ENCODE measurements at regions not wholly inside any gene's neighbourhood (a gene's known extent, or its start where the extent isn't known, plus 50 kb on each side); places are given as distances from the start of the nearest gene placed in this dataset.

DNA sequence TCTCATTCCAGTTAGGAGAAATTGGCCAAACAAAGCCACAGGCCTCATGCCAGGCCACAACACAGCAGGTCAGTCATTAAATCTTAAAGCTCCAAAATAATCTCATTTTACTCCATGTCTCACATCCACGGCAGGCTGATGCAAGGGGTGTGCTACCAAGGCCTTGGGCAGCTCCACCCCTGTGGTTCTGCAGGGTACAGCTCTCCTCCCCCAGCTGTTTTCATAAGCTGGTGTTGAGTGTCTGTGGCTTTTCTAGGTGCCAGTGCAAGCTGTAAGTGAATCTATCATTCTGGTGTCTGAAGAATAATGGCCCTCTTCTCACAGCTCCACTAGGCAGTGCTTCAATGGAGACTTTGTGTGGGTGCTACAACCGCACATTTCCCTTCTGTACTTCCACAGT is 949.2 kb downstream of the TECRL start:
- H4K5ac ChIP-seq (ENCODE audit: insufficient read length, low read depth, low read length) = no peak overlapping the region
- DNase-seq = no peak
- no peak overlapping the region for H3K4ac ChIP-seq (ENCODE audit: low read depth, low read length)
- no peaks in the 10 kb centered on the region for H3K9me3 ChIP-seq (ENCODE audit: control insufficient read depth, low read depth, low read length)
- no peaks in the 10 kb centered on the region for H3K23me2 ChIP-seq (ENCODE audit: insufficient read length, low read depth, low read length, poor library complexity, severe bottlenecking)
- Mint-ChIP-seq H3K27me3 (ENCODE audit: low read depth) (no peaks in the 10 kb centered on the region), H3K4me1 (no peaks in the 10 kb centered on the region), H3K9me3 (no peaks in the 10 kb centered on the region; a peak in 1 of 5 replicates), H3K4me3 (no peak overlapping the region), H3K36me3 (ENCODE audit: insufficient read depth in 1 of 3, low read depth in 3 of 3) (no peaks in the 10 kb centered on the region; a peak in 1 of 7 replicates), H3K27ac (no peak overlapping the region)
- no peak overlapping the region for H2BK20ac ChIP-seq (ENCODE audit: low read depth, low read length, poor library complexity, severe bottlenecking)
- no peak overlapping the region for H2BK15ac ChIP-seq (ENCODE audit: low read depth, low read length)
- no peak overlapping the region for H3K56ac ChIP-seq (ENCODE audit: insufficient read length, low read depth, low read length)
- no peak overlapping the region for H3K14ac ChIP-seq (ENCODE audit: insufficient read depth, low read length)
- no peak overlapping the region for H2BK5ac ChIP-seq (ENCODE audit: insufficient read length, low read length)
- H3K79me1 ChIP-seq (ENCODE audit: insufficient read depth, low read depth, low read length, poor library complexity, severe bottlenecking) = no peaks in the 10 kb centered on the region
- no peak overlapping the region for H2BK12ac ChIP-seq (ENCODE audit: insufficient read length, low read depth, low read length)
- no peak overlapping the region for H4K8ac ChIP-seq (replicated peaks; ENCODE audit: insufficient read length, low read depth, low read length)
- no peak overlapping the region for H3K18ac ChIP-seq (ENCODE audit: insufficient read length, low read depth, low read length)
- no peak overlapping the region for H4K91ac ChIP-seq (ENCODE audit: insufficient read length, low read depth, low read length)
- no peaks in the 10 kb centered on the region for H4K20me1 ChIP-seq (ENCODE audit: control insufficient read depth, insufficient read depth, insufficient read length)
- no peak overlapping the region for H3K4me2 ChIP-seq (ENCODE audit: insufficient read depth, insufficient read length, low read length)
- no peak overlapping the region for H3T11ph ChIP-seq (ENCODE audit: low read length)
- no peaks in the 10 kb centered on the region; the same call in 1 of the 2 replicates for H3K27me3 ChIP-seq (ENCODE audit: insufficient read depth, low read length)
- no peak overlapping the region for H2BK120ac ChIP-seq (ENCODE audit: low read depth, low read length, poor library complexity, severe bottlenecking)
- no peak overlapping the region for H3K23ac ChIP-seq (ENCODE audit: insufficient read length, low read depth, low read length)
- H3K27ac ChIP-seq (ENCODE audit: insufficient read length, low read depth, low read length) = no peak overlapping the region
- no peaks in the 10 kb centered on the region for H3K79me2 ChIP-seq (ENCODE audit: insufficient read depth, low read length)
- H3K4me1 ChIP-seq (ENCODE audit: insufficient read depth, low read length) = no peaks in the 10 kb centered on the region
- no peak overlapping the region for H2AK5ac ChIP-seq (ENCODE audit: insufficient read length, low read length)
- H3K9ac ChIP-seq (ENCODE audit: extremely low read depth, insufficient read length, low read length) = no peak overlapping the region
- no CpG with 5 or more reads among the region's 2 CpGs for WGBS (ENCODE audit: extremely low coverage, insufficient read length, low lambda C conversion rate)
- H2AFZ ChIP-seq (ENCODE audit: low read length) = no peak overlapping the region
- TF ChIP-seq, protein P1, sequence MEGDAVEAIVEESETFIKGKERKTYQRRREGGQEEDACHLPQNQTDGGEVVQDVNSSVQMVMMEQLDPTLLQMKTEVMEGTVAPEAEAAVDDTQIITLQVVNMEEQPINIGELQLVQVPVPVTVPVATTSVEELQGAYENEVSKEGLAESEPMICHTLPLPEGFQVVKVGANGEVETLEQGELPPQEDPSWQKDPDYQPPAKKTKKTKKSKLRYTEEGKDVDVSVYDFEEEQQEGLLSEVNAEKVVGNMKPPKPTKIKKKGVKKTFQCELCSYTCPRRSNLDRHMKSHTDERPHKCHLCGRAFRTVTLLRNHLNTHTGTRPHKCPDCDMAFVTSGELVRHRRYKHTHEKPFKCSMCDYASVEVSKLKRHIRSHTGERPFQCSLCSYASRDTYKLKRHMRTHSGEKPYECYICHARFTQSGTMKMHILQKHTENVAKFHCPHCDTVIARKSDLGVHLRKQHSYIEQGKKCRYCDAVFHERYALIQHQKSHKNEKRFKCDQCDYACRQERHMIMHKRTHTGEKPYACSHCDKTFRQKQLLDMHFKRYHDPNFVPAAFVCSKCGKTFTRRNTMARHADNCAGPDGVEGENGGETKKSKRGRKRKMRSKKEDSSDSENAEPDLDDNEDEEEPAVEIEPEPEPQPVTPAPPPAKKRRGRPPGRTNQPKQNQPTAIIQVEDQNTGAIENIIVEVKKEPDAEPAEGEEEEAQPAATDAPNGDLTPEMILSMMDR (conservative IDR thresholded peaks at IDR 0.05) = no peak

All from H9 (cell line).